ENCODE measurements at regions not wholly inside any gene's neighbourhood (a gene's known extent, or its start where the extent isn't known, plus 50 kb on each side); places are given as distances from the start of the nearest gene placed in this dataset.

GRCh38 chr11:8813658-8814057 lies 97.3 kb upstream of the AKIP1 start:
- peak; percentile 90 for TF ChIP-seq CTCF (conservative IDR thresholded peaks at IDR 0.05)
- TF ChIP-seq ZFX (IDR thresholded peaks at IDR 0.05): no peak
- no peak overlapping the region for H3K27ac ChIP-seq

- TF ChIP-seq CTCF (conservative IDR thresholded peaks at IDR 0.05) (no peak), ZFX (IDR thresholded peaks at IDR 0.05) (no peak)
- no peak overlapping the region for H3K27ac ChIP-seq
Observed at GRCh38 chr11:8814209-8814922, 96.6 kb upstream of the AKIP1 start.

- no peak for TF ChIP-seq ZFX (IDR thresholded peaks at IDR 0.05)
- TF ChIP-seq CTCF (conservative IDR thresholded peaks at IDR 0.05): no peak
- no peak overlapping the region for H3K27ac ChIP-seq
Observed at GRCh38 chr11:8814923-8815240, 96.1 kb upstream of the AKIP1 start.

GRCh38 chr11:8818421-8818820 lies 92.6 kb upstream of the AKIP1 start:
- TF ChIP-seq CTCF (conservative IDR thresholded peaks at IDR 0.05) (no peak), ZFX (IDR thresholded peaks at IDR 0.05) (no peak)
- H3K27ac ChIP-seq: no peak overlapping the region

- no peak for TF ChIP-seq CTCF (conservative IDR thresholded peaks at IDR 0.05)
- no peak for TF ChIP-seq ZFX (IDR thresholded peaks at IDR 0.05)
- no peak overlapping the region for H3K27ac ChIP-seq
Observed at GRCh38 chr11:8820401-8820800, 90.6 kb upstream of the AKIP1 start.

- no peak overlapping the region for H3K27ac ChIP-seq
- TF ChIP-seq ZFX (IDR thresholded peaks at IDR 0.05): no peak
Observed at GRCh38 chr11:8822469-8822868, 88.5 kb upstream of the AKIP1 start.

GRCh38 chr11:8823174-8823742 lies 87.7 kb upstream of the AKIP1 start:
- no peak for TF ChIP-seq ZFX (IDR thresholded peaks at IDR 0.05)
- no peak for TF ChIP-seq CTCF (conservative IDR thresholded peaks at IDR 0.05)
- no peak overlapping the region for H3K27ac ChIP-seq
